ENCODE measurements at regions not wholly inside any gene's neighbourhood (a gene's known extent, or its start where the extent isn't known, plus 50 kb on each side); places are given as distances from the start of the nearest gene placed in this dataset.

- intact Hi-C loops (cut with micrococcal nuclease; ENCODE audit: unreplicated experiment): no loop called here
- POLR2A ChIA-PET (ENCODE audit: low non-redundant PET): no interaction called here
- Histone ChIP-seq H3K4me1 (ENCODE audit: insufficient read depth, low read length, poor library complexity, severe bottlenecking) (no peaks in the 10 kb centered on the region), H3K27ac (ENCODE audit: low read depth, low read length, poor library complexity, severe bottlenecking) (no peak overlapping the region), H3K4me3 (ENCODE audit: low read depth, low read length, poor library complexity, severe bottlenecking) (no peak overlapping the region), H3K9me3 (ENCODE audit: low read depth, low read length, poor library complexity, severe bottlenecking) (no peaks in the 10 kb centered on the region), H3K27me3 (replicated peaks; ENCODE audit: insufficient read depth, low read depth, low read length, poor library complexity) (peaks cover 5% of the 10 kb centered on the region), H3K36me3 (ENCODE audit: insufficient read depth, low read length, poor library complexity, severe bottlenecking) (no peaks in the 10 kb centered on the region)
- no peak for TF ChIP-seq EZH2 (IDR thresholded peaks at IDR 0.05; ENCODE audit: borderline replicate concordance, low read depth, low read length, poor library complexity, severe bottlenecking)
- no peak for TF ChIP-seq CTCF (conservative IDR thresholded peaks at IDR 0.05; ENCODE audit: low read depth, low read length)
- BruUV-seq (replicated peaks): no TSS peak
- no peak for DNase-seq (ENCODE audit: low spot score)
- CTCF ChIA-PET: no interaction called here
These were observed 139.9 kb upstream of the CXCR4 start for GRCh38 chr2:136257893-136258292.

GRCh38 chr2:136255648-136256461 lies 137.9 kb upstream of the CXCR4 start:
- Histone ChIP-seq H3K4me1 (ENCODE audit: insufficient read depth, low read length, poor library complexity, severe bottlenecking) (no peaks in the 10 kb centered on the region), H3K27ac (ENCODE audit: low read depth, low read length, poor library complexity, severe bottlenecking) (no peak overlapping the region), H3K4me3 (ENCODE audit: low read depth, low read length, poor library complexity, severe bottlenecking) (no peak overlapping the region), H3K27me3 (replicated peaks; ENCODE audit: insufficient read depth, low read depth, low read length, poor library complexity) (peaks cover 5% of the 10 kb centered on the region), H3K36me3 (ENCODE audit: insufficient read depth, low read length, poor library complexity, severe bottlenecking) (no peaks in the 10 kb centered on the region), H3K9me3 (ENCODE audit: low read depth, low read length, poor library complexity, severe bottlenecking) (no peaks in the 10 kb centered on the region)
- no peak for DNase-seq (ENCODE audit: low spot score)
- ChIA-PET CTCF (no interaction called here), POLR2A (ENCODE audit: low non-redundant PET) (no interaction called here)
- no peak for TF ChIP-seq EZH2 (IDR thresholded peaks at IDR 0.05; ENCODE audit: borderline replicate concordance, low read depth, low read length, poor library complexity, severe bottlenecking)
- no peak for TF ChIP-seq CTCF (conservative IDR thresholded peaks at IDR 0.05; ENCODE audit: low read depth, low read length)
- intact Hi-C loops (cut with micrococcal nuclease; ENCODE audit: unreplicated experiment): no loop called here
- BruUV-seq (replicated peaks): no TSS peak

- peaks cover 5% of the 10 kb centered on the region for H3K27me3 ChIP-seq (replicated peaks; ENCODE audit: insufficient read depth, low read depth, low read length, poor library complexity)
- CTCF ChIA-PET: no interaction called here
- intact Hi-C loops (cut with micrococcal nuclease; ENCODE audit: unreplicated experiment): no loop called here
- no peak for TF ChIP-seq CTCF (conservative IDR thresholded peaks at IDR 0.05; ENCODE audit: low read depth, low read length)
- TF ChIP-seq EZH2 (IDR thresholded peaks at IDR 0.05; ENCODE audit: borderline replicate concordance, low read depth, low read length, poor library complexity, severe bottlenecking): no peak
- H3K27ac ChIP-seq (ENCODE audit: low read depth, low read length, poor library complexity, severe bottlenecking): no peak overlapping the region
- no peak for DNase-seq (ENCODE audit: low spot score)
- H3K36me3 ChIP-seq (ENCODE audit: insufficient read depth, low read length, poor library complexity, severe bottlenecking): no peaks in the 10 kb centered on the region
- no peak overlapping the region for H3K4me3 ChIP-seq (ENCODE audit: low read depth, low read length, poor library complexity, severe bottlenecking)
- BruUV-seq (replicated peaks): no TSS peak
- POLR2A ChIA-PET (ENCODE audit: low non-redundant PET): no interaction called here
- H3K9me3 ChIP-seq (ENCODE audit: low read depth, low read length, poor library complexity, severe bottlenecking): no peaks in the 10 kb centered on the region
- H3K4me1 ChIP-seq (ENCODE audit: insufficient read depth, low read length, poor library complexity, severe bottlenecking): no peaks in the 10 kb centered on the region
These were observed 137.2 kb upstream of the CXCR4 start for GRCh38 chr2:136255127-136255526.
